HCT116 (cell line): ENCODE measurements at regions not wholly inside any gene's neighbourhood (a gene's known extent, or its start where the extent isn't known, plus 50 kb on each side); places are given as distances from the start of the nearest gene placed in this dataset.
A peak's percentile ranks its signal among the peaks of the same experiment; 100 is the strongest.

Experiments used
- ATAC-seq: fragments of 200-7000 bp; cut with Tn5 transposase; 2 replicates; pipeline ENCODE4 v1.9.1; 2020; ENCODE audit warnings: mild to moderate bottlenecking, moderate library complexity
- BruUV-seq: library from RNA; stranded (reverse); fragments of 400-500 nt; replicated peaks from 2 replicates; lab custom pipeline; 2021; lab: Mats Ljungman, UMichigan
- CTCF ChIA-PET: fragments of 300-600 bp; sonication (Branson Sonifier 250); formaldehyde crosslinking; loops from one replicate; lab custom pipeline; 2021; ENCODE audit warnings: antibody characterized with exemption; lab: Charles Lee
- POLR2A ChIA-PET: fragments of 300-600, 350-600 bp; sonication (Branson Sonifier 250); formaldehyde crosslinking; loops from one replicate; lab custom pipeline; 2021; ENCODE audit warnings: antibody characterized with exemption; lab: Charles Lee
- RAD21 ChIA-PET, 2 experiments: fragments of 300-600 bp; sonication (Branson Sonifier 250); formaldehyde crosslinking; loops; one replicate each; lab custom pipeline; 2023; ENCODE audit warnings: low total read pairs in 2 of 2; ENCODE audit not compliant: uncharacterized antibody in 2 of 2, unreplicated experiment in 2 of 2, low non-redundant PET in 1 of 2; lab: Charles Lee
- DNase-seq: peaks from one replicate; pipeline ENCODE4 v3.0.0-alpha.2; 2010; ENCODE audit warnings: low read depth, low spot score
- H2AFZ ChIP-seq: fragments of 200-600 bp; shearing (Covaris generic), sonication (generic); 2 replicates; pipeline ENCODE4 v1.6.1; 2017; ENCODE audit warnings: low read depth, mixed run types, mixed read lengths, antibody characterized with exemption, low read length; ENCODE audit not compliant: poor library complexity, severe bottlenecking
- H3K27ac ChIP-seq: 2 replicates; pipeline ENCODE4 v1.5.1; 2012; ENCODE audit warnings: low read depth, low read length
- H3K27me3 ChIP-seq: fragments of 200-600 bp; sonication (generic); 2 replicates; pipeline ENCODE4 v1.6.1; 2016; ENCODE audit warnings: mixed run types, low read length, mixed read lengths; ENCODE audit not compliant: insufficient read depth
- H3K36me3 ChIP-seq, 2 experiments: fragments of 200-500 bp in 1 of 2; fragments of 200-600 bp in 1 of 2; sonication (Bioruptor generic) in 1 of 2; sonication (generic) in 1 of 2; 2 replicates each; pipeline versions ENCODE4 v1.5.1 to v1.6.1; 2014 to 2016; ENCODE audit warnings: low read length in 2 of 2, inconsistent platforms in 1 of 2, mixed read lengths in 1 of 2, mixed run types in 1 of 2; ENCODE audit not compliant: insufficient read depth in 2 of 2, control insufficient read depth in 1 of 2
- H3K4me1 ChIP-seq, 2 experiments: fragments of 200-600 bp in 1 of 2; sonication (generic) in 1 of 2; 2 replicates each; pipeline versions ENCODE4 v1.5.1 to v1.6.1; 2012 to 2017; ENCODE audit warnings: low read length in 2 of 2, inconsistent platforms in 1 of 2, mild to moderate bottlenecking in 1 of 2, mixed read lengths in 1 of 2, mixed run types in 1 of 2, moderate library complexity in 1 of 2; ENCODE audit not compliant: insufficient read depth in 2 of 2, control insufficient read depth in 1 of 2
- H3K4me2 ChIP-seq: fragments of 200-600 bp; sonication (generic); 2 replicates; pipeline ENCODE4 v1.6.1; 2017; ENCODE audit warnings: mixed run types, low read length, mixed read lengths
- H3K4me3 ChIP-seq, 2 experiments: fragments of 200-600 bp in 1 of 2; sonication (generic) in 1 of 2; replicated peaks in 1 of 2; 2 replicates each; pipeline ENCODE4 v1.5.1; 2011 to 2016; ENCODE audit warnings: low read length in 2 of 2, control low read depth in 1 of 2, low read depth in 1 of 2, mild to moderate bottlenecking in 1 of 2, mixed read lengths in 1 of 2, mixed run types in 1 of 2
- H3K79me2 ChIP-seq: fragments of 200-600 bp; sonication (generic); 2 replicates; pipeline ENCODE4 v1.6.1; 2017; ENCODE audit warnings: mild to moderate bottlenecking, mixed run types, low read length, moderate library complexity, mixed read lengths; ENCODE audit not compliant: insufficient read depth
- H3K9ac ChIP-seq: fragments of 200-600 bp; sonication (generic); 2 replicates; pipeline ENCODE4 v1.6.1; 2016; ENCODE audit warnings: low read length, mixed read lengths
- H3K9me2 ChIP-seq: fragments of 200-600 bp; sonication (generic), shearing (Covaris generic); 2 replicates; pipeline ENCODE4 v1.6.1; 2017; ENCODE audit warnings: mixed run types, mild to moderate bottlenecking, moderate library complexity; ENCODE audit not compliant: insufficient read depth
- H3K9me3 ChIP-seq, 2 experiments: fragments of 200-500 bp in 1 of 2; fragments of 200-600 bp in 1 of 2; sonication (Bioruptor generic) in 1 of 2; sonication (generic) in 1 of 2; 2 replicates each; pipeline ENCODE4 v1.6.1; 2014 to 2017; ENCODE audit warnings: low read length in 2 of 2, mixed read lengths in 2 of 2, inconsistent platforms in 1 of 2, low read depth in 1 of 2, mild to moderate bottlenecking in 1 of 2, mixed run types in 1 of 2, moderate library complexity in 1 of 2; ENCODE audit not compliant: control insufficient read depth in 1 of 2, insufficient read depth in 1 of 2
- H4K20me1 ChIP-seq: fragments of 200-600 bp; sonication (generic), shearing (Covaris generic); 2 replicates; pipeline ENCODE4 v1.6.1; 2017; ENCODE audit warnings: mixed run types, mild to moderate bottlenecking, moderate library complexity; ENCODE audit not compliant: insufficient read depth
- EZH2phosphoT487 ChIP-seq: fragments of 200-600 bp; IDR thresholded peaks from 2 replicates; pipeline ENCODE4 v1.6.1; 2018; ENCODE audit warnings: antibody characterized with exemption, borderline replicate concordance
- POLR2A ChIP-seq: IDR thresholded peaks from 2 replicates; pipeline ENCODE4 v1.7.0; 2011; ENCODE audit warnings: borderline replicate concordance; ENCODE audit not compliant: insufficient read depth, insufficient read length; ENCODE audit errors: extremely low read depth
- POLR2AphosphoS5 ChIP-seq: IDR thresholded peaks from 2 replicates; pipeline ENCODE4 v1.6.1; 2011; ENCODE audit warnings: mild to moderate bottlenecking, low read depth, low read length, moderate library complexity
- RAD21 ChIP-seq: IDR thresholded peaks from 2 replicates; pipeline ENCODE4 v1.6.1; 2012; ENCODE audit warnings: low read depth, mild to moderate bottlenecking
- SP1 ChIP-seq: IDR thresholded peaks from 2 replicates; pipeline ENCODE4 v1.6.1; 2012; ENCODE audit warnings: low read depth
- SRF ChIP-seq: IDR thresholded peaks from 2 replicates; pipeline ENCODE4 v1.6.1; 2012; ENCODE audit warnings: low read depth
- ZFX ChIP-seq: fragments of 450-650 bp; IDR thresholded peaks from 2 replicates; pipeline ENCODE4 v1.6.1; 2017
- ZNF274 ChIP-seq: fragments of 200-500 bp; sonication (Bioruptor generic); IDR thresholded peaks from 2 replicates; pipeline ENCODE4 v1.6.1; 2014; ENCODE audit warnings: mild to moderate bottlenecking, low read depth, low read length, inconsistent platforms
- intact Hi-C: fragments of 100-400 bp; cut with micrococcal nuclease; formaldehyde crosslinking; loops from 2 replicates; pipeline ENCODE4 v1.10.0; 2022

DNA sequence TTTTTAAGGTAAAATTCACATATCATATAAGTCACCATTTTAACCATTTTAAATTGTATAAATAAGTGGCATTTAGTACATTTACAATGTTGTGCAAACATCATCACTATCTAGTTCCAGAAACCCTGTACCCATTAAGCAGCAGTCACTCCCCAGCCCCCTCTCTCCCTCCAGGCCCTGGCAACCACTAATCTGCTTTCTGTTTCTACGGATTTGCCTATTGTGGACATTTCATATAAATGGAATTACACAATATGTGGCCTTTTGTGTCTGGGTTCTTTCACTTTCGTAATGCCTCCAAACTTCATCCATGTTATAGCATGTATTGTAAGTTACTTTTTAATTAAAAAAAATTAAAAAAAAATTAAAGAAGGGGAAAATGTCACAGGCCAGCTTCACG is 58.0 kb upstream of the RAB3GAP2 start:
- H3K9ac ChIP-seq: no peak overlapping the region
- no peak overlapping the region for H3K4me3 ChIP-seq
- H3K9me3 ChIP-seq: no peaks in the 10 kb centered on the region
- intact Hi-C loops: no loop called here
- BruUV-seq: no TSS peak
- no peak overlapping the region for H3K4me2 ChIP-seq
- H3K9me2 ChIP-seq: no peaks in the 10 kb centered on the region
- H3K27ac ChIP-seq: no peak overlapping the region
- H2AFZ ChIP-seq: no peak overlapping the region
- no peaks in the 10 kb centered on the region for H3K27me3 ChIP-seq
- no peaks in the 10 kb centered on the region for H4K20me1 ChIP-seq
- no peak for ATAC-seq
- no peaks in the 10 kb centered on the region for H3K79me2 ChIP-seq
- TF ChIP-seq POLR2AphosphoS5 (no peak), SRF (no peak), POLR2A (no peak), ZNF274 (no peak), SP1 (no peak), ZFX (no peak)
- DNase-seq: no peak
- ChIA-PET POLR2A (no interaction called here), CTCF (no interaction called here), RAD21 (no interaction called here)
- no peaks in the 10 kb centered on the region for H3K36me3 ChIP-seq
- H3K4me1 ChIP-seq: no peaks in the 10 kb centered on the region

DNA sequence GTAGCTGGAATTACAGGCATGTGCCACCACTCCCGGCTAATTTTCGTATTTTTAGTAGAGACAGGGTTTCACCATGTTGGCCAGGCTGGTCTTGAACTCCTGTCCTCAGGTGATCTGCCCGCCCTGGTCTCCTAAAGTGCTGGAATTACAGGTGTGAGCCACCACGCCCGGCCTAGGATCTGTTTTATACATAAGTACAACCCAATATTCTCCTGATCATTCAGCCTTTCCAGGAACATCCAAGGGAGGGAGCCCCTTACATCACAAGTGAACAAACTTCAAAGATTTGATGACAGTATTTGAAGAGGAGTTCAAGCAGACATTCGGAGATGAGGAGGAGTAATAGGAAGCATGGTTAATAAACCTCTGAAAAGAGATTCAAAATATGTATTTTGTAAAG is 54.9 kb upstream of the RAB3GAP2 start:
- intact Hi-C loops: no loop called here
- ChIA-PET CTCF (no interaction called here), POLR2A (no interaction called here), RAD21 (no interaction called here)
- ATAC-seq (no peak), DNase-seq (no peak)
- Histone ChIP-seq H2AFZ (no peak overlapping the region), H3K4me2 (no peak overlapping the region), H3K79me2 (no peaks in the 10 kb centered on the region), H3K9me2 (no peaks in the 10 kb centered on the region), H3K9ac (no peak overlapping the region), H3K4me1 (no peaks in the 10 kb centered on the region), H4K20me1 (no peaks in the 10 kb centered on the region), H3K4me3 (no peak overlapping the region), H3K27ac (no peak overlapping the region), H3K36me3 (no peaks in the 10 kb centered on the region), H3K9me3 (no peaks in the 10 kb centered on the region), H3K27me3 (no peaks in the 10 kb centered on the region)
- BruUV-seq: no TSS peak
- TF ChIP-seq RAD21 (peak; percentile 24; the same call in 1 of the 2 replicates), EZH2phosphoT487 (no peak)
